Breast epithelium (tissue), 4 donors: ENCODE measurements at regions not wholly inside any gene's neighbourhood (a gene's known extent, or its start where the extent isn't known, plus 50 kb on each side); places are given as distances from the start of the nearest gene placed in this dataset.

ENCODE experiments used
- DNase-seq, 2 donors: peaks; one replicate each; pipeline ENCODE4 v3.0.0-alpha.2; 2019; ENCODE audit warnings: low spot score in 2 of 2
- H3K27ac ChIP-seq, 2 donors: fragments of 200-600 bp; sonication (generic) in 1 of 2; one replicate each; pipeline ENCODE4 v1.5.1; 2016 to 2019; ENCODE audit warnings: mild to moderate bottlenecking in 1 of 2
- H3K27me3 ChIP-seq, 2 donors: fragments of 200-600 bp; sonication (generic) in 1 of 2; one replicate each; pipeline versions ENCODE4 v1.5.1 to v1.6.0; 2017 to 2019; ENCODE audit warnings: control low read depth in 1 of 2, mild to moderate bottlenecking in 1 of 2
- H3K36me3 ChIP-seq: fragments of 200-600 bp; one replicate; pipeline ENCODE4 v1.5.1; 2019
- H3K4me1 ChIP-seq, 2 donors: fragments of 200-600 bp; sonication (generic); one replicate each; pipeline ENCODE4 v1.5.1; 2016 to 2019; ENCODE audit warnings: control low read depth in 1 of 2
- H3K4me3 ChIP-seq, 3 donors: fragments of 200-600 bp; sonication (generic); 1 replicate in 2 of 3; 2 replicates in 1 of 3; pipeline ENCODE4 v1.5.1; 2016 to 2019; ENCODE audit warnings: mild to moderate bottlenecking in 3 of 3, moderate library complexity in 2 of 3
- H3K9me3 ChIP-seq, 2 donors: fragments of 200-600 bp; sonication (generic) in 1 of 2; one replicate each; pipeline ENCODE4 v1.5.1; 2016 to 2019; ENCODE audit warnings: control low read depth in 1 of 2
- CTCF ChIP-seq, 3 donors: fragments of 450-650 bp; IDR thresholded peaks; one replicate each; pipeline ENCODE4 v1.5.1; 2016 to 2017; ENCODE audit warnings: antibody characterized with exemption in 3 of 3, mild to moderate bottlenecking in 3 of 3, moderate library complexity in 3 of 3
- POLR2A ChIP-seq: fragments of 450-650 bp; IDR thresholded peaks from one replicate; pipeline ENCODE4 v1.6.1; 2016; ENCODE audit warnings: antibody characterized with exemption, mild to moderate bottlenecking, moderate library complexity
- POLR2AphosphoS5 ChIP-seq, 3 donors: sonication (generic); formaldehyde crosslinking; IDR thresholded peaks; one replicate each; pipeline ENCODE4 v1.6.1; 2017; ENCODE audit warnings: antibody characterized with exemption in 3 of 3
- intact Hi-C: fragments of 100-400 bp; cut with DNase I; formaldehyde crosslinking; loops from one replicate; pipeline ENCODE4 v1.15.1; 2023; ENCODE audit warnings: low total_unique reads

- no peaks in the 10 kb centered on the region for H3K36me3 ChIP-seq
- intact Hi-C loops, result no loop called here
- H3K27ac ChIP-seq, result no peak overlapping the region
- no peak for DNase-seq
- H3K4me3 ChIP-seq, result no peak overlapping the region
- H3K9me3 ChIP-seq, result peaks cover 3 to 19% of the 10 kb centered on the region in 2 donors
- no peaks in the 10 kb centered on the region for H3K27me3 ChIP-seq
- H3K4me1 ChIP-seq, result no peaks in the 10 kb centered on the region
- no peak for TF ChIP-seq POLR2AphosphoS5 (IDR thresholded peaks at IDR 0.05)
- TF ChIP-seq CTCF (IDR thresholded peaks at IDR 0.05), result no peak
- TF ChIP-seq POLR2A, result no peak
Observed at GRCh38 chr13:68152414-68152813, 922.3 kb upstream of the PCDH9 start.

- no peak for DNase-seq
- H3K27me3 ChIP-seq, result no peaks in the 10 kb centered on the region
- no peak overlapping the region for H3K4me3 ChIP-seq
- no peaks in the 10 kb centered on the region for H3K9me3 ChIP-seq
- H3K36me3 ChIP-seq, result no peaks in the 10 kb centered on the region
- intact Hi-C loops, result no loop called here
- TF ChIP-seq POLR2AphosphoS5 (IDR thresholded peaks at IDR 0.05) (no peak), CTCF (IDR thresholded peaks at IDR 0.05) (no peak), POLR2A (no peak)
- H3K4me1 ChIP-seq, result no peaks in the 10 kb centered on the region
- no peak overlapping the region for H3K27ac ChIP-seq
Observed at GRCh38 chr13:68145852-68146251, 915.7 kb upstream of the PCDH9 start.

- Histone ChIP-seq H3K4me3 (no peak overlapping the region), H3K36me3 (no peaks in the 10 kb centered on the region), H3K27me3 (no peaks in the 10 kb centered on the region), H3K4me1 (no peaks in the 10 kb centered on the region), H3K9me3 (no peaks in the 10 kb centered on the region), H3K27ac (no peak overlapping the region)
- no peak for DNase-seq
- intact Hi-C loops, result no loop called here
- TF ChIP-seq POLR2A (no peak), CTCF (IDR thresholded peaks at IDR 0.05) (no peak), POLR2AphosphoS5 (IDR thresholded peaks at IDR 0.05) (no peak)
Observed at GRCh38 chr13:68128297-68128915, 898.3 kb upstream of the PCDH9 start.

GRCh38 chr13:68125087-68125480 lies 894.9 kb upstream of the PCDH9 start:
- H3K27me3 ChIP-seq, result no peaks in the 10 kb centered on the region
- intact Hi-C loops, result no loop called here
- H3K4me3 ChIP-seq, result no peak overlapping the region
- H3K36me3 ChIP-seq, result no peaks in the 10 kb centered on the region
- DNase-seq, result no peak
- no peaks in the 10 kb centered on the region for H3K4me1 ChIP-seq
- no peak for TF ChIP-seq CTCF (IDR thresholded peaks at IDR 0.05)
- TF ChIP-seq POLR2A, result no peak
- no peak for TF ChIP-seq POLR2AphosphoS5 (IDR thresholded peaks at IDR 0.05)
- no peaks in the 10 kb centered on the region for H3K9me3 ChIP-seq
- no peak overlapping the region for H3K27ac ChIP-seq

GRCh38 chr13:68124437-68125086 lies 894.4 kb upstream of the PCDH9 start:
- Histone ChIP-seq H3K27ac (no peak overlapping the region), H3K36me3 (no peaks in the 10 kb centered on the region), H3K9me3 (no peaks in the 10 kb centered on the region), H3K4me3 (no peak overlapping the region), H3K27me3 (no peaks in the 10 kb centered on the region), H3K4me1 (no peaks in the 10 kb centered on the region)
- intact Hi-C loops, result no loop called here
- no peak for DNase-seq
- TF ChIP-seq POLR2AphosphoS5 (IDR thresholded peaks at IDR 0.05) (no peak), CTCF (IDR thresholded peaks at IDR 0.05) (no peak), POLR2A (no peak)
